Activated CD4-positive, alpha-beta T cell treated with anti-CD3 and anti-CD28 coated beads for 36 hours (primary cell): ENCODE measurements at regions not wholly inside any gene's neighbourhood (a gene's known extent, or its start where the extent isn't known, plus 50 kb on each side); places are given as distances from the start of the nearest gene placed in this dataset.

Source experiments
- ATAC-seq: fragments of 200-7000 bp; cut with Tn5 transposase; one replicate; pipeline ENCODE4 v1.10.0; 2021; ENCODE audit warnings: mild to moderate bottlenecking, moderate library complexity
- CTCF ChIA-PET: fragments of 350-600 bp; sonication (Branson Sonifier 250); formaldehyde crosslinking; loops from one replicate; lab custom pipeline; 2021; ENCODE audit warnings: antibody characterized with exemption; lab: Charles Lee
- POLR2A ChIA-PET: fragments of 350-600 bp; sonication (Branson Sonifier 250); formaldehyde crosslinking; loops from one replicate; lab custom pipeline; 2021; ENCODE audit warnings: antibody characterized with exemption, inconsistent platforms; lab: Charles Lee
- DNase-seq: peaks from one replicate; pipeline ENCODE4 v3.0.0-alpha.2; 2020
- H3K27ac Mint-ChIP-seq: one replicate; pipeline ENCODE4 v1.8.0; 2021; ENCODE audit warnings: mixed read lengths
- H3K27me3 Mint-ChIP-seq: one replicate; pipeline ENCODE4 v1.8.0; 2021; ENCODE audit warnings: mixed read lengths
- H3K36me3 Mint-ChIP-seq: one replicate; pipeline ENCODE4 v1.8.0; 2021; ENCODE audit warnings: low read depth, mixed read lengths
- H3K4me1 Mint-ChIP-seq: one replicate; pipeline ENCODE4 v1.8.0; 2021; ENCODE audit warnings: mixed read lengths
- H3K4me3 Mint-ChIP-seq: one replicate; pipeline ENCODE4 v1.8.0; 2021; ENCODE audit warnings: mild to moderate bottlenecking, moderate library complexity, mixed read lengths
- H3K9me3 Mint-ChIP-seq: one replicate; pipeline ENCODE4 v1.8.0; 2021; ENCODE audit warnings: low read depth, mixed read lengths
- intact Hi-C, 2 experiments: fragments of 100-400 bp; cut with DNase I in 1 of 2; cut with micrococcal nuclease in 1 of 2; formaldehyde crosslinking; loops; one replicate each; pipeline versions ENCODE4 v1.14.2 to v1.15.1; 2022 to 2024; cut with DNase I, micrococcal nuclease

GRCh38 chr11:30120045-30120589 lies 103.3 kb upstream of the KCNA4 start:
- peaks cover 2% of the 10 kb centered on the region for H3K27me3 Mint-ChIP-seq
- CTCF ChIA-PET = no interaction called here
- no peak for DNase-seq
- no peak overlapping the region for H3K27ac Mint-ChIP-seq
- H3K36me3 Mint-ChIP-seq = no peaks in the 10 kb centered on the region
- H3K4me3 Mint-ChIP-seq = no peak overlapping the region
- intact Hi-C loops = no loop called here
- H3K4me1 Mint-ChIP-seq = no peaks in the 10 kb centered on the region
- POLR2A ChIA-PET = no interaction called here
- ATAC-seq = no peak
- H3K9me3 Mint-ChIP-seq = no peaks in the 10 kb centered on the region

GRCh38 chr11:30125456-30125855 lies 105.4 kb upstream of the FSHB start:
- no peaks in the 10 kb centered on the region for H3K9me3 Mint-ChIP-seq
- no peaks in the 10 kb centered on the region for H3K27me3 Mint-ChIP-seq
- DNase-seq (no peak), ATAC-seq (no peak)
- no peak overlapping the region for H3K4me3 Mint-ChIP-seq
- H3K4me1 Mint-ChIP-seq = no peaks in the 10 kb centered on the region
- intact Hi-C loops = no loop called here
- H3K27ac Mint-ChIP-seq = no peak overlapping the region
- ChIA-PET POLR2A (no interaction called here), CTCF (interaction anchor here (0.5 kb wide), 1 partner anchor 218 kb away, joined by 3 read pairs; no protein-coding TSS in a partner anchor)
- no peaks in the 10 kb centered on the region for H3K36me3 Mint-ChIP-seq

GRCh38 chr11:30128269-30128932 lies 102.4 kb upstream of the FSHB start:
- Mint-ChIP-seq H3K9me3 (no peaks in the 10 kb centered on the region), H3K27ac (no peak overlapping the region), H3K27me3 (no peaks in the 10 kb centered on the region), H3K4me3 (no peak overlapping the region), H3K4me1 (no peaks in the 10 kb centered on the region), H3K36me3 (no peaks in the 10 kb centered on the region)
- POLR2A ChIA-PET = no interaction called here
- CTCF ChIA-PET = interaction anchor here (0.7 to 3.9 kb wide), 5 partner anchors 10 to 68 kb away, joined by 4 to 29 read pairs (median 6); no protein-coding TSS in a partner anchor
- intact Hi-C loops = no loop called here
- ATAC-seq (no peak), DNase-seq (no peak)

GRCh38 chr11:30131535-30131934 lies 99.3 kb upstream of the FSHB start:
- ChIA-PET CTCF (interaction anchor here (3.9 kb wide), 1 partner anchor 11 kb away, joined by 29 read pairs; no protein-coding TSS in a partner anchor), POLR2A (no interaction called here)
- H3K9me3 Mint-ChIP-seq = no peaks in the 10 kb centered on the region
- ATAC-seq (no peak), DNase-seq (no peak)
- H3K27ac Mint-ChIP-seq = no peak overlapping the region
- H3K27me3 Mint-ChIP-seq = no peaks in the 10 kb centered on the region
- H3K36me3 Mint-ChIP-seq = no peaks in the 10 kb centered on the region
- intact Hi-C loops = no loop called here
- H3K4me3 Mint-ChIP-seq = no peak overlapping the region
- H3K4me1 Mint-ChIP-seq = no peaks in the 10 kb centered on the region

- Mint-ChIP-seq H3K4me3 (no peak overlapping the region), H3K36me3 (no peaks in the 10 kb centered on the region), H3K4me1 (no peaks in the 10 kb centered on the region), H3K27ac (no peak overlapping the region), H3K27me3 (peaks cover 2% of the 10 kb centered on the region), H3K9me3 (no peaks in the 10 kb centered on the region)
- POLR2A ChIA-PET = no interaction called here
- intact Hi-C loops = no loop called here
- CTCF ChIA-PET = interaction anchor here (1.2 kb wide), 1 partner anchor 10 kb away, joined by 4 read pairs; no protein-coding TSS in a partner anchor
- no peak for ATAC-seq
- no peak for DNase-seq
Observed at GRCh38 chr11:30133281-30133680, 97.5 kb upstream of the FSHB start.

- Mint-ChIP-seq H3K9me3 (no peaks in the 10 kb centered on the region), H3K27me3 (peaks cover 5% of the 10 kb centered on the region), H3K36me3 (no peaks in the 10 kb centered on the region), H3K27ac (no peak overlapping the region), H3K4me3 (no peak overlapping the region), H3K4me1 (no peaks in the 10 kb centered on the region)
- ChIA-PET CTCF (interaction anchor here (0.6 to 4.0 kb wide), 22 partner anchors 9 to 887 kb away, joined by 3 to 29 read pairs (median 4); no protein-coding TSS in a partner anchor), POLR2A (interaction anchor here (0.6 kb wide), 1 partner anchor 239 kb away, joined by 3 read pairs; no protein-coding TSS in a partner anchor)
- ATAC-seq (no peak), DNase-seq (no peak)
- intact Hi-C loops = loop anchor here (2.0 to 10.0 kb wide), 4 partner anchors 692 to 798 kb away; no protein-coding TSS in a partner anchor
Observed at GRCh38 chr11:30143098-30143705, 87.6 kb upstream of the FSHB start.

- ATAC-seq = no peak
Observed at GRCh38 chr11:30147293-30147692, 83.5 kb upstream of the FSHB start.

GRCh38 chr11:30149998-30150397 lies 80.8 kb upstream of the FSHB start:
- DNase-seq (no peak), ATAC-seq (no peak)
- ChIA-PET CTCF (no interaction called here), POLR2A (no interaction called here)
- Mint-ChIP-seq H3K4me3 (no peak overlapping the region), H3K27me3 (no peaks in the 10 kb centered on the region), H3K4me1 (no peaks in the 10 kb centered on the region), H3K27ac (no peak overlapping the region), H3K36me3 (no peaks in the 10 kb centered on the region), H3K9me3 (no peaks in the 10 kb centered on the region)
- intact Hi-C loops = loop anchor here in 1 of 2 experiments (10.0 kb wide), 2 partner anchors 685 to 805 kb away; no protein-coding TSS in a partner anchor

More at GRCh38 chr11:30147293-30147692, 83.5 kb upstream of the FSHB start:
- no peaks in the 10 kb centered on the region for H3K36me3 Mint-ChIP-seq
- H3K27ac Mint-ChIP-seq = no peak overlapping the region
- no peaks in the 10 kb centered on the region for H3K9me3 Mint-ChIP-seq
- intact Hi-C loops = loop anchor here in 1 of 2 experiments (10.0 kb wide), 2 partner anchors 688 to 802 kb away; no protein-coding TSS in a partner anchor
- CTCF ChIA-PET = interaction anchor here (0.7 kb wide), 1 partner anchor 10 kb away, joined by 3 read pairs; no protein-coding TSS in a partner anchor
- H3K27me3 Mint-ChIP-seq = peaks cover under 1% of the 10 kb centered on the region
- no peaks in the 10 kb centered on the region for H3K4me1 Mint-ChIP-seq
- H3K4me3 Mint-ChIP-seq = no peak overlapping the region
- no peak for DNase-seq
- POLR2A ChIA-PET = no interaction called here

GRCh38 chr11:30150425-30150824 lies 80.4 kb upstream of the FSHB start:
- H3K36me3 Mint-ChIP-seq = no peaks in the 10 kb centered on the region
- DNase-seq = no peak
- H3K4me3 Mint-ChIP-seq = no peak overlapping the region
- intact Hi-C loops = no loop called here
- ChIA-PET POLR2A (no interaction called here), CTCF (interaction anchor here (0.7 to 3.1 kb wide), 2 partner anchors 8 to 35 kb away, joined by 4 to 21 read pairs; no protein-coding TSS in a partner anchor)
- H3K9me3 Mint-ChIP-seq = no peaks in the 10 kb centered on the region
- no peaks in the 10 kb centered on the region for H3K4me1 Mint-ChIP-seq
- no peaks in the 10 kb centered on the region for H3K27me3 Mint-ChIP-seq
- no peak overlapping the region for H3K27ac Mint-ChIP-seq
- no peak for ATAC-seq

GRCh38 chr11:30153008-30153407 lies 77.8 kb upstream of the FSHB start:
- no peak for DNase-seq
- Mint-ChIP-seq H3K27ac (no peak overlapping the region), H3K4me1 (no peaks in the 10 kb centered on the region), H3K4me3 (no peak overlapping the region), H3K9me3 (no peaks in the 10 kb centered on the region), H3K27me3 (peaks cover 2% of the 10 kb centered on the region), H3K36me3 (no peaks in the 10 kb centered on the region)
- ChIA-PET CTCF (interaction anchor here (0.7 to 3.1 kb wide), 2 partner anchors 10 to 1845 kb away, joined by 3 to 21 read pairs; no protein-coding TSS in a partner anchor), POLR2A (interaction anchor here (0.6 kb wide), 1 partner anchor 245 kb away, joined by 3 read pairs; no protein-coding TSS in a partner anchor)
- ATAC-seq = no peak
- intact Hi-C loops = no loop called here

GRCh38 chr11:30155428-30155827 lies 75.4 kb upstream of the FSHB start:
- intact Hi-C loops = no loop called here
- POLR2A ChIA-PET = no interaction called here
- H3K27me3 Mint-ChIP-seq = peaks cover 7% of the 10 kb centered on the region
- H3K27ac Mint-ChIP-seq = no peak overlapping the region
- ATAC-seq (no peak), DNase-seq (no peak)
- no peaks in the 10 kb centered on the region for H3K36me3 Mint-ChIP-seq
- no peaks in the 10 kb centered on the region for H3K4me1 Mint-ChIP-seq
- H3K9me3 Mint-ChIP-seq = no peaks in the 10 kb centered on the region
- no peak overlapping the region for H3K4me3 Mint-ChIP-seq
- CTCF ChIA-PET = interaction anchor here (1.1 to 1.2 kb wide), 2 partner anchors 9 to 12 kb away, joined by 3 to 5 read pairs; no protein-coding TSS in a partner anchor
